Activated gamma-delta T cell treated with Interleukin-2 at 50 U/mL for 16 hours (primary cell): ENCODE measurements at regions not wholly inside any gene's neighbourhood (a gene's known extent, or its start where the extent isn't known, plus 50 kb on each side); places are given as distances from the start of the nearest gene placed in this dataset.
"Not testable (repeated sequence)": the region's sequence is repeated elsewhere in the genome, so short reads cannot be mapped to it uniquely, and the experiment has no call there.

Experiments
- DNase-seq: peaks from one replicate; pipeline ENCODE4 v3.0.0-alpha.2; 2020

DNA sequence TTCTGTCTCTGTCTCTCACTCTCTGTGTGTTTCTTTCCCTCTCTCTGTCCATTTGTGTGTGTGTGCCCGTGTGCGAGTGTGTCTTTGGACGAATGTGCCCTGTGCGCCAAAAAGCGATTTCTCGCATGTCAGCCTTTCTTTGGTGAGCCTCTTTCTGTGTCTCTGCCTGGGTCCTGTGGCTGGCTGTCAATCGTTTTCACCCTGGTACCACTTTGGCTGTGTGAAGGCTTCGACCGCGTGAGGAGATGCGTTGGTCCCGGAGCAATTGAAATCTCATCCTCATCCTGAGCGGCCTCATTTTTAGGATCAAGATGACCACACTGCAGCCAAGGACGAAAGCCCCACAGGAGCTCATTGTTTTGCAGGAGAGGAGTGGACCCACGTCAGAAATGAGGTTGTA, 288.9 kb upstream of the ZNF337 start:
- DNase-seq: no peak

DNA sequence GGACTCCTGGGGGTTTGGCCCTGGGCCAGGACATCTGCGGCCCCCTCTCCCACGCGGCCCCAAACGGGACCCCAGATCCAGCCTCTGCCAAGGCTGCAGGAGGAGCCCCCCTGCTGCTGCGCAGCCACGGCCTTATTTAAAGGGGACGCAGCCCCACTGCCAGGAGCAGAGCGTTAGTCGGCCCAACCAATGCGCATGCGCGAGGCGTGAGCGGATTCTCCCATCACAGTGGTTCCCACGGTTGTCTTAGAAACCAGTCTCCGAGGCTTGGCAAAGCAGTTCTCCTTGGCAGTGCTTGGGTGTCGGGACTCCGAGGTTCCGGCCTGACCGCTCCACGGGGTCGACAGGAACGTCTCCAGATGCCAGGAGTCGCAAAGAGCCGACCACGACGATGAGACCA, 288.3 kb upstream of the ZNF337 start:
- DNase-seq: peak; percentile 38

DNA sequence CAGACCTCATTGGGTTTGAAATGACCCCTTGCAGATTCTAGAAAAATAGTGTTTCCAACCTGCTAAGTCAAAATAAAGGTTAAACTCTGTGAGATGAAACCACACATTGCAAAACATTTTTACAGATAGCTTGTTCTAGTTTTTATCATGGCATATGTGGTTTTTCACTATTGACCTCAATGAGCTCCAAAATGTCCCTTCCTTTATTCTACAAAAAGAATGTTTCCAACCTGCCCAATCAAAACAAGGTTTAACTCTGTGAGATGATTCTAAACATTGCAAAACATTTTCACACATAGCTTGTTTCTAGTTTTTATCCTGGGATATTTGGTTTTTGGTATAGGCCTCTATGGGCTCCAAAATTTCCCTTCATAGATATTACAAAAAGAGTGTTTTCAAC, 286.0 kb upstream of the ZNF337 start:
- DNase-seq: not testable (repeated sequence)

DNA sequence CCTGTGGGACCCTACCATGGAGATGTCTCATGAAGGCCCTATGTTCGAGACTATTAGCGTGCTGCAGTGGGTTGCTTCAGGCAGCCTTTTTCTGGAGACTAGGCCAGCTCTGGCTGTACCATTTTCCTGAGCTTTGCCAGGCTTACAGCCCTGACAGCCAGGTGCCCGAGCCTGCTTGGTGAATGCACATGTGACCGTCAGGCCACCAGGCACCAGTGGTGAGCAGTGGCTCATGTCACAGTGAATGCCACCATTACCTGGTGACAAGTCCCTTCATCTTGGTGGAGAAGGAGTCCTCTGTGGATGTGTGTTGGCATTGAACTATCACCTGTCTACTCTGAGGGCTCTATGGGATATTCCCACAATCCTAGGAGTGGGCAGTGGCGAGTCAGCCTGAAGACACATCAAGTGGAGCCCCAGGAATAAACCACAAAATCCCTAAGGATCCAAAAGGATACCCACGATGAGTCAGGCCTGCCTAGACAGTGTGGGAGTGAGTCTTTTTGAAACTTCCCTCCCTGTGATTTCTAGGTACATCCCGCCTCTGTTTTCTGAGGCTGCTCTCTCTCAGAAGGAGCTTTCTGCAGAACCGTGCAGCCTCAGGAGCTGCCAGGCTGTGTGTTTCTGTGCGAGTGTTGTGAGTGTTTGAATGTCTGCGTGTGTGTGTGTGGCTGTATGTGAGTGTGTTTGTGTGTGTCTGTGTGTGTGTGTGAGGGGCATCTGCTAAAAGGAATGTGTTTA, 282.0 kb upstream of the ZNF337 start:
- DNase-seq: not testable (repeated sequence)

DNA sequence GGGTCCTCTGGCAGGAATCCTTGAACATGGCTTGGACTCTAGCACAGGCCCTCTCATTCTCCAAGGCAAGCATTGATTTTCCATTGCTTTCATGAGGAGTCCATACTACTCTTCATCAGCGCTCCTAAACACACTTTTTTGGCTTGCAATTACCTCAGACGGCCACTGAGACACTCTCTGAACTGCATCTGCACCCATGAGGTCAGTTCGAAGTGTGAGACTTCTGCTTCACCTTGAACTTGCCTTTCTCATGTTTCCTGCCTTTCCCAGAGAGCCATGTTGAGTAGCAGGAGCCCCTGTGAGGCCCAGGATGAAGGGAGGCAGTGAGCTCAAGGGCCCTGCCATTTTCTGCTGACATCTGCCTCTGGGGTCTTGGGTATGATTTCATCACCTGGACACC, 279.2 kb upstream of the ZNF337 start:
- DNase-seq: not testable (repeated sequence)

DNA sequence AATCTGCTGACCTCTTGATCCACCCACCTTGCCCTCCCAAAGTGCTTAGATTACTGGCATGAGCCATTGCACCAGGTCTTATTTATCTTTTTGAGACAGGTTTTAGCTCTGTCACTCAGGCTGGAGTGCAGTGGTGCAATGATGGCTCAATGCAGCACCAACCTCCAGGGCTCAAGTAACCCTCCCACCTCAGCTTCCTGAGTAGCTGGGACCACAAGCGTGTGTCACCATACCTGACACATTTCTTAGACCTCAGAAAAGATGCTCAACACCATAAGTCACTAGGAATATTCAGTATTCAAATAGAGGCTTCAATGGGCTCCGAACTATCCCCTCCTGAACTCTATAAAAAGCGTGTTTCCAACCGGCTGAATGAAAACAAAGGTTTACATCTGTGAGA, 268.6 kb upstream of the ZNF337 start:
- not testable (repeated sequence) for DNase-seq

DNA sequence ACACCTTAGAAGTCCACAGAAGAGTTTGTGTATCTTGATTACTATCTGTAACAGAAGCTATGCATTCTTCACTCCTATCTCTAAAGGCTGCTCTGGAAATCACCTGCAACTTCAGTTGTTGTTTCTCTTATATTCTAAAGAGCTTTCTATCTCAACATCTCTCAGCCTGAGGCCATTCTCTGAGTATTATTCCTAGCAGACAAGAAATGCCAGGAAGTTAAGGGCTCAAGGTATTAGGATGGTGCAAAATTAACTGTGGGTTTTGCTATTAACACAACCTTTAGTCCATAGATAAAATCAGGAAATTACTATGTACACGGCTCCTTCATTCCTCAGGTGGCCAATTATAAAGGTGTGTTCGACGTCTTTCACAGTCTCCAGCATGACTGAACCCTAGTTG, 257.2 kb upstream of the ZNF337 start:
- not testable (repeated sequence) for DNase-seq

DNA sequence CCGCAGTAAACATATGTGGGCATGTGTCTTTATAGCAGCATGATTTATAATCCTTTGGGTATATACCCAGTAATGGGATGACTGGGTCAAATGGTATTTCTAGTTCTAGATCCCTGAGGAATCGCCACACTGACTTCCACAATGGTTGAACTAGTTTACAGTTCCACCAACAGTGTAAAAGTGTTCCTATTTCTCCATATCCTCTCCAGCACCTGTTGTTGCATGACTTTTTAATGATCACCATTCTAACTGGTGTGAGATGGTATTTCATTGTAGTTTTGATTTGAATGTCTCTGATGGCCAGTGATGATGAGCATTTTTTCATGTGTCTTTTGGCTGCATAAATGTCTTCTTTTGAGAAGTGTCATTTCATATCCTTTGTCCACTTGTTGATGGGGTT, 238.6 kb upstream of the ZNF337 start:
- DNase-seq: not testable (repeated sequence)

DNA sequence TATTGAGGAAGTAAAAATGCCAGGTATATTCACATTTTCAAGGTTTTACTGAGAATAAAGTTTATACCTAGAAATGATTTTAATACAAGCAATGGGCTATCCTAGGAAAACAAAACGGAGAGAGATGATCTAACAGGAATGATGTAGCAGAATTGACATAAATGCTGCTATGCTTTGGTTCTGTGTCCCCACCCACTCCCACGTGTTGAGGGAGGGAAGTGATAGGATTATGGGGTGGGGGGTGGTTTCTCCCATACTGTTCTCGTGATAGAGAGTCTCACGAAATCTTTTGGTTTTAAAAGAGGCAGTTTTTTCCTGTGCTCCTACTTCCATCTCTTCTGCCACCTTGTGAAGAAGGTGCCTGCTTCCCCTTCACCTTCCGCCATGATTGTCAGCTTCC, 236.2 kb upstream of the ZNF337 start:
- DNase-seq: not testable (repeated sequence)

DNA sequence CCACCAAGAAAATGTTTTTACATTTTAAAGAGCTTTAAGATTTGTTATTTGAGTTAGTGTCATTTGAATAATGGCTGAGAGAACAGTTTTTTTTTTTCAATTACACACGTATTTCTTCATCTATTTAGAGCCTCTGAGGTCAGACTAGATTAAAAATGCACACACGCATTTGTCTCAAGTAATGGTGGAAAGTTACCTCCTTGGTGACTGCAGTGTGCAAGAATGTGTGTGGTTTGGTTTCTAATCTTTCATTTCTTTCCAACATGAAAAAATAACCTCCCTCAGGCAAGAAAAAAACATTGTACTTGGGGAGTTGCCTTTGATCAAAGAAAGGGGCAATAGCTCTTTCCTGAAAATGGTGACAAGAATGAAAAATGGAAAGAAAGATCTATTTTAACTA, 235.5 kb upstream of the ZNF337 start:
- DNase-seq: not testable (repeated sequence)

DNA sequence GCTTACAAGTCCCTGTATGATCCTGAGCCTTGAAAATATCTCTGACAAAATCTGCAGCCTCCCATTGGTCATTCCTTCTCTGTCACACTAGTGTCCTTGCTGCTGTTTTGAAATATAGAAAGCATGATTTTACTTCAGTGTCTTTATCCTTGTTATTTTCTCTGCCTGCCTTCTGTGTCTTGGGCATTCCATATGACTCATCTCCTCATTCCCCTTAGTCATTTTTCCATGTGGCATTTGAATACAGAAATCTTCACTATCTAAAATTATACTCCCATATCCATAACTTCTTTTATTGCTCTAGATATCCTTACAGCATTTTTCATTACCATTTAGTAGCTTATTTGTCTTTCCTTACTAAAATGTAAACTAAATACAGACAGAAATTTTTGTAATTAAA, 205.7 kb upstream of the ZNF337 start:
- DNase-seq: not testable (repeated sequence)

DNA sequence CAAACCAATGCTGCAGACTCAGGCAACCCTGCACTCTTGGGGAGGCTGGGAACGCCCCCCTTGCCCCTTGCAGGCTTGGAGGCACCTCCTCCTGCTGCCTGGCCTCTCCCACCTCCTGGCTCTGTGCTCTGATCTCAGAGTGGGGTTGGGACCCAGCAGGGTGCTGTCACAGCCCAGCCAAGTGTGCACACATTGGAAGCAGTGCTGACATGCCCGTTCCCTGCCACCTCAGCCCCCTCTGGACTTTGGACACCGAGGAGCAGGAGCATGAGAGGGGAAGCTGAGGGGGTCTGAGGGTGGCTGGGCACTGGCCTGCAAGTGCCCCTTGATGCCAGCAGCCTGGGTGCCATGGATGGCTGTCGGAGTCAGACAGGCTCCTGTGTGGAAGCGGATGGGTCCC, 202.0 kb upstream of the ZNF337 start:
- not testable (repeated sequence) for DNase-seq

DNA sequence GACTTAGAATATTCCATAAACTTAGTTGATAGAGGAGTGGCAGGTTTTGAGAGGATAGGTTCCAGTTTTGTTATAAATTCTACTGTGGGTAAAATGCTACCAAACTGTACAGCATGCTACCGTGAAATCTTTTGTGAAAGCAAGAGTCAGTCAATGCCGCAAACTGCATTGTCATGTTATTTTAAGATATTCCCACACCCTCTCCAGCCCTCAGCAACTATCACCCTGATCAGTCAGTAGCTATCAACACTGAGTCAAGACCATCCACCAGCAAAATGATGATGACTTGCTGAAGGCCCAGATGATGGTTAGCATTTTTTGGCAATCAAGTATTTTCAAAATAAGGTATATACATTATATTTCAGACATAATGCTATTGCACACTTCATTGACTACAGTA, 182.4 kb upstream of the ZNF337 start:
- DNase-seq: not testable (repeated sequence)

DNA sequence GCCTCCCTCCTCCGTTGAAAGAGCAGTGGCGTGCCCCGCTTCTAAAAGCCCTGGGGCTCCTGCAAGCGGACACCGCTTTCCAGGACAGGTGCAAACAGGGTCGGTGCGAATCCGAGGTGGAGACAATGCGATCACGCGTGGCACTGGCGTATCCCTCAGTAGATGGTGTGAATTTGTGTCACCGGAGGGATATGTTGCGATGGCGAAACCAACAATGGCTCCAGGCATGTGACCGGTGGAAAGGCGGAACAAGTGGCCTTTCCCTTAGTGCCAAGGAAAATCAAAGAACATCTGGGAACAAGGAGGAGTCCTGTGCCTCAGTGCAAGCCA, 172.0 kb upstream of the ZNF337 start:
- not testable (repeated sequence) for DNase-seq

DNA sequence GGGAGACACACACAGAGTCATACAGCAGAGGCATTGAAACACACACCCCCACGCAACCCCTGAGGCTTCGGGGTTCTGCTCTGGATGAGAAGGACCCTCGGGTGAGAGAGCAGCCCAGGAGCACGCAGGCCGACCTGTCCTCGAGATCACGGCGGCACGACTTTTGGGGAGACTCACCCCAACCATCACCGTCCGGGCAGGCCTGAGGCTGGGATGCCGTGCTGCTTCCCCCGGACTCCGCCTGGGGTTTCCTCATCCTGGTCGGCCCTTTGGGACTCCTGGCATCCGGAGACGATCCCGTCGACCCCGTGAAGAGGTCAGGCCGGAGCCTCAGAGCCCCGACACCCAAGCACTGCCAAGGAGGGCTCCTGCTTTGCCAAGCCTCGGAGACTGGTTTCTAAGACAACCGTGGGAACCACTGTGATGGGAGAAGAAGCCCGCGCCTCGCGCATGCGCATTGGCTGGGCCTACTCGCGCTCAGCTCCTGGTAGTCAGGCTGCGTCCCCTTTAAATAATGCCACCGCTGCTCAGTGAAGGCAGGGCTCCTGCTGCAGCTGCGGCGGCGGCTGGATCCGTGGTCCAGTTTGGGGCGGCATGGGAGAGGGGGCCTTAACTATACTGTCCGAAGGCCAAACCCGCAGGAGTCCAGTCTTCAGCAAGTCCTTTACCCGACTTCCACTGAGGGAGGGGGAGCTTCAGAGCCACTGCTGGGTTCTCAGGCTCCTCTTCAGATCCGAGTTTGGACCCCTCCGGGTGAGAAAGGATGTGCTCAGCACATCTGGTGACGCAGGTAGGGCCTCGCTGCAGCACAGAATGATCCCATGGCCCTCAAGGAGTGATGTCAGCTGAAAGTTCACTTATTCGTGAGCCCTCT, 171.4 kb upstream of the ZNF337 start:
- no peak for DNase-seq

DNA sequence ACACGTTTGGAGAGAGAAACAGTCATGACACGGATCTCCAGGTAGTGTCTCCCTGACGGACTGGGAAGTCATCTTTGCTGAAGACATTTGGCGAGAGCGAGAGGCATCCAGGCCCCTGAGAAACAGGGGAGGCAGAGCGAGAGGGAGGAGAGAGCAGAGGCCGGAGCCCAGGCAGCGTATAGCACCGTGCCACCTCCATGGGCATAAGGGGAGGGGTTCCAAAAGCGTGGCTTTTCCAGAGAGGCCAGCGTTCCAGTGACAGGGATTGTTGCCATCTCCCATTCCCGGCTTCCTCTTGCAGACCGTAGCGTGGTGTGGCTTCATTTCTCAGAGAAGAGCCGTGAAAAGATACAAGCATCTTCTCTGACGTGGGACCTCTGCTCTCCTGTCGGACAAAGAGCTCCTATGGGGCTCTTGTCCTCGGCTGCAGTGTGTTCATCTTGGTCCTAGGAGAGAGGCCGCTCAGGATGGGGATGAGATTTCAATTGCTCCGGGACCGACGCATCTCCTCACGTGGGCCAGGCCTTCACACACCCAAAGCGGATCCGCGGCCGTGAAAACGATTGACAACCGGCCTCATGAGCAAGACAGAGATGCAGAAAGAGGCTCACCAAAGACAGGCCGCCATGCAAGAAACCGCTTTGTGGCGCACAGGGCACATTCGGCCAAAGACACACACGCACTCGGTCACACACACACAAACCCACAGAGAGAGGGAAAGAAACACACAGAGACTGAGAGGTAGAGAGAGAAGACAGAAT, 170.5 kb upstream of the ZNF337 start:
- not testable (repeated sequence) for DNase-seq

DNA sequence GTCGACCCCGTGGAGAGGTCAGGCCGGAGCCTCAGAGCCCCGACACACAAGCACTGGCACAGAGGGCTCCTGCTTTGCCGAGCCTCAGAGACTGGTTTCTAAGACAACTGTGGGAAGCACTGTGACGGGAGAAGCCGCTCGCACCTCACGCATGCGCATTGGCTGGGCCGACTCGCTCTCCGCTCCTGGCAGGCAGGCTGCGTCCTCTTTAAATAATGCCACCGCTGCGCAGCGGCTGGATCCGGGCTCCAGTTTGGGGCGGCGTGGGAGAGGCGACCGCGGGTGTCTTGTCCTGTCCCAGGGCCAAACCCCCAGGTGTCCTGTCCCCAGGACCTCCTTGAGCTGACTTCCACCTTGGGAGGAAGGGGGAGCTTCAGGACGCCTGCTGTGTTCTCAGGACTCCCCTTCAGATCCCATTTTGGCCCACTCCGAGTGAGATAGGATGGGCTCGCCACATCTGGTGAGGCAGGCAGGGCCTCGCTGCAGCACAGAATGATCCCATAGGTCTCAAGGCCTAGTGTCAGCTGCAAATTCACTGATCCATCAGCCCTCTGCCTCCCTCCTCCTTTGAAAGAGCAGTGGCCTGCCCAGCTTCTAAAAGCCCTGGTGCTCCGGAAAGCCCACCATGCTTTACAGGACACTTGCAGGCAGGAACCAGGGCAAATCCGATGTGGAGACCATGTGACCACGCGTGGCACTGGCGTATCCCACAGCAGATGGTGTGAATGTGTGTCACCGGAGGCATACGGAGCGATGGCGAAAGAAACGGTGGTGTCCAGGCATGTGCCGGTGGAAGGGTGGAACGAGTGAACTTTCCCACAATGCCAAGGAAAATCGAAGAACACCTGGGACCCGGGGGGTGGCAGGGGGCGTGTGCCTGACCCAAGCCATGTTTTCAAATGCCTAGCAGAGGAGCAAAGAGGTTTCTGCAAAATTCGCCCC, 169.3 kb upstream of the ZNF337 start:
- DNase-seq: peak; percentile 44

DNA sequence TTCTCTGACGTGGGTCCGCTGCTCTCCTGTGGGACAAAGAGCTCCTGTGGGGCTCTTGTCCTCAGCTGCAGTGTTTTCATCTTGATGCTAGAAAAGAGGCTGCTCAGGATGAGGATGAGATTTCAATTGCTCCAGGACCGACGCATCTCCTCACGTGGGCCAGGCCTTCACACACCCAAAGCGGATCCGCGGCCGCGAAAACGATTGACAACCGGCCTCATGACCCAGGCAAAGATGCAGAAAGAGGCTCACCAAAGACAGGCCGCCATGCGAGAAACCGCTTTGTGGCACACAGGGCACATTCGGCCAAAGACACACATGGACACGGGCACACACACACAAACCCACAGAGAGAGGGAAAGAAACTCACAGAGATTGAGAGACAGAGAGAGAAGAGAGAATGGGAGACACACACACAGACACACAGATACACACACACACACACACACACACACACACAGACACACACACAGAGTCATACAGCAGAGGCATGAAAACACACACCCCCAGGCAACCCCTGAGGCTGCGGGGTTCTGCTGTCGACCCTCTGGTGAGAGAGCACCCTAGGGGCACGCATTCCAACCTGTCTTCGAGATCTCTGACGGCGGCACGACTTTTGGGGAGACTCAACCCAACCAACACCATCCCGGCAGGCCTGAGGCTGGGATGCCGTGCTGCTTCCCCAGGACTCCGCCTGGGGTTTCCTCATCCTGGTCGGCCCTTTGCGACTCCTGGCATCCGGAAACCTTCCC, 168.5 kb upstream of the ZNF337 start:
- DNase-seq: not testable (repeated sequence)

DNA sequence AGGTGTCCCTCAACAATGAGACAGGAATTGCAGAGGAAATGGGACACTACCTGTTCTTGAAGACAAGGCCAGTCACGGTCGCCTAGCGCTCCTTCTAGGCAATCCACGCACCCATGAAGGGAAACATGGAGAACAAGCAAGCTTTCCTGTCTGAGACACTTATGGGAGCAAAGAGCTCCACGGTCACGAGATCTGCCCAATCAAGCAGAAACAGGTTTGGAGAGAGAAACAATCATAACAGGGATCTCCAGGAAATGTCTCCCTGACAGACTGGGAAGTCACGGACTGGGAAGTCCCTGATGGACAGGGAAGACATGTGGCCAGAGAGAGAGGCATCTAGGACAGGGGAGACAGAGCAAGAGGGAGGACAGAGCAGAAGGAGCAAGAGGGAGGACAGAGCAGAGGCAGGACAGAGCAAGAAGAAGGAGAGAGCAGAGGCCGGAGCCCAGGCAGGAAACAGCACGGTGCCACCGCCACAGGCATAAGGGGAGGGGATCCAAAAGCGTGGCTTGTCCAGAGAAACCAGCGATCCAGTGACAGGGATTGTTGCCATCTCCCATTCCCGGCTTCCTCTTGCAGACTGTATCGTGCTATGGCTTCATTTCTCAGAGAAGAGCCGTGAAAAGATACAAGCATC, 167.8 kb upstream of the ZNF337 start:
- DNase-seq: no peak

DNA sequence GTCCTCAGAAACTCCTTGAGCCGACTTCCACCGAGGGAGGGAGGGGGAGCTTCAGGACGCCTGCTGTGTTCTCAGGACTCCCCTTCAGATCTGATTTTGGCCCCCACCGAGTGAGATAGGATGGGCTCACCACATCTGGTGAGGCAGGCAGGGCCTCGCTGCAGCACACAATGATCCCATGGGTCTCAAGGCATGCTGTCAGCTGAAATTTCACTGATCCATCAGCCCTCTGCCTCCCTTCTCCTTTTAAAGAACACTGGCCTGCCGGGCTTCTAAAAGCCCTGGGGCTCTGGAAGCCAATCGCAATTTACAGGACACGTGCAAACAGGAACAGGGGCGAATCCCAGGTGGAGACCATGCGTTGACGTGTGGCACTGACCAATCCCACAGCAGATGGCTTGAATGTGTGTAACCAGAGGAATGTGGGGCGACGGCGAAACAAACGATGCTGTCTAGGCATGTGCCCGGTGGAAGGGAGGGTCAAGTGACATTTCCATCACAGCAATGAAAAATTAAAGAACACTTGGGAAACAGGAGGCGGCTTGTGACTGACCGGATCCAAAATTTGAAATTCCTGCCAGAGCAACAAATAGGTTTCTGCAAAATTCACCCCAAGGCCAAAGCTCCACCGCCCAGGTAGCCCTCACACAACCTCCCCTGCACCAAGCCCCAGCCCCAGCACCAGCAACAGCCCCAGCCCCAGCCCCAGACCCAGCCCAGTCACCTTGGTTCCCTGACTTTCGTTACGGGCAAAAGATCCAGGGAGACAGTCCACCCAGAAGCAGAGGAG, 167.1 kb upstream of the ZNF337 start:
- no peak for DNase-seq
